ENCODE measurements at regions not wholly inside any gene's neighbourhood (a gene's known extent, or its start where the extent isn't known, plus 50 kb on each side); places are given as distances from the start of the nearest gene placed in this dataset.

DNA sequence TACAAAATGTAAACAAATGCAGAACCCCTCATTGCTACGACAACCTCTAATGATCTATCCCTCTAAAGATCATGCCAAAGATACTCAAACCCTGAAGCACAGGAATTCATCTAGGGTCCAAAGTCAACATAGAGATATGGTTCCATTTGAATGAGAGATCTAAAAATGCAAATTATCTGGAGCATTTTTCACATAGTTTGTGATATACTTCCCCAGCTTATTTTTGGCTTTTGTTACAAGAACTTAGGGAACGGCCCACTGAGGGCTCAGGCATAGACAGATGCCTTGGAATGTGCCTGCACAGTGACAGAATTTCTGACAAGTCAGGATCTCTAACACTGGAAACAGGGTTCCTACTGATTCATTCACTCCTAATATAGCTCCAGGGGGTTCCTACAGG lies 258.9 kb upstream of the THBS1 start:
- TF ChIP-seq, protein P1, sequence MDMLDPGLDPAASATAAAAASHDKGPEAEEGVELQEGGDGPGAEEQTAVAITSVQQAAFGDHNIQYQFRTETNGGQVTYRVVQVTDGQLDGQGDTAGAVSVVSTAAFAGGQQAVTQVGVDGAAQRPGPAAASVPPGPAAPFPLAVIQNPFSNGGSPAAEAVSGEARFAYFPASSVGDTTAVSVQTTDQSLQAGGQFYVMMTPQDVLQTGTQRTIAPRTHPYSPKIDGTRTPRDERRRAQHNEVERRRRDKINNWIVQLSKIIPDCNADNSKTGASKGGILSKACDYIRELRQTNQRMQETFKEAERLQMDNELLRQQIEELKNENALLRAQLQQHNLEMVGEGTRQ (IDR thresholded peaks at IDR 0.05): no peak
- TF ChIP-seq, protein P2, sequence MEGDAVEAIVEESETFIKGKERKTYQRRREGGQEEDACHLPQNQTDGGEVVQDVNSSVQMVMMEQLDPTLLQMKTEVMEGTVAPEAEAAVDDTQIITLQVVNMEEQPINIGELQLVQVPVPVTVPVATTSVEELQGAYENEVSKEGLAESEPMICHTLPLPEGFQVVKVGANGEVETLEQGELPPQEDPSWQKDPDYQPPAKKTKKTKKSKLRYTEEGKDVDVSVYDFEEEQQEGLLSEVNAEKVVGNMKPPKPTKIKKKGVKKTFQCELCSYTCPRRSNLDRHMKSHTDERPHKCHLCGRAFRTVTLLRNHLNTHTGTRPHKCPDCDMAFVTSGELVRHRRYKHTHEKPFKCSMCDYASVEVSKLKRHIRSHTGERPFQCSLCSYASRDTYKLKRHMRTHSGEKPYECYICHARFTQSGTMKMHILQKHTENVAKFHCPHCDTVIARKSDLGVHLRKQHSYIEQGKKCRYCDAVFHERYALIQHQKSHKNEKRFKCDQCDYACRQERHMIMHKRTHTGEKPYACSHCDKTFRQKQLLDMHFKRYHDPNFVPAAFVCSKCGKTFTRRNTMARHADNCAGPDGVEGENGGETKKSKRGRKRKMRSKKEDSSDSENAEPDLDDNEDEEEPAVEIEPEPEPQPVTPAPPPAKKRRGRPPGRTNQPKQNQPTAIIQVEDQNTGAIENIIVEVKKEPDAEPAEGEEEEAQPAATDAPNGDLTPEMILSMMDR (IDR thresholded peaks at IDR 0.05): no peak
- no peak for TF ChIP-seq NR3C1 (IDR thresholded peaks at IDR 0.05)
- TF ChIP-seq EP300 (IDR thresholded peaks at IDR 0.05): no peak
- no peak for TF ChIP-seq KDM1A (IDR thresholded peaks at IDR 0.05; ENCODE audit: low read depth)
- TF ChIP-seq GATA3 (IDR thresholded peaks at IDR 0.05; ENCODE audit: borderline replicate concordance): no peak
- no peak for TF ChIP-seq CHD4 (IDR thresholded peaks at IDR 0.05; ENCODE audit: borderline replicate concordance)
- no peak for TF ChIP-seq JUN (IDR thresholded peaks at IDR 0.05)
- no peak for TF ChIP-seq POLR2A (IDR thresholded peaks at IDR 0.05; ENCODE audit: low read length)
- no peak for TF ChIP-seq ZNF302 (CRISPR knock-in tag; IDR thresholded peaks at IDR 0.05)
- TF ChIP-seq RCOR1 (IDR thresholded peaks at IDR 0.05; ENCODE audit: low read depth, low read length): no peak

Measured in A549 (cell line).